Panc1 (cell line): ENCODE measurements at regions not wholly inside any gene's neighbourhood (a gene's known extent, or its start where the extent isn't known, plus 50 kb on each side); places are given as distances from the start of the nearest gene placed in this dataset.

Experiments
- ATAC-seq: fragments of 200-7000 bp; cut with Tn5 transposase; 2 replicates; pipeline ENCODE4 v1.9.1; 2020; ENCODE audit warnings: mild to moderate bottlenecking, moderate library complexity
- BruUV-seq: library from RNA; stranded (reverse); fragments of 400-500 nt; replicated peaks from 2 replicates; lab custom pipeline; 2021; lab: Mats Ljungman, UMichigan
- CTCF ChIA-PET: fragments of 300-600 bp; sonication (Branson Sonifier 250); formaldehyde crosslinking; loops from one replicate; lab custom pipeline; 2022; ENCODE audit warnings: antibody characterized with exemption; lab: Charles Lee
- POLR2A ChIA-PET: fragments of 300-600 bp; sonication (Branson Sonifier 250); formaldehyde crosslinking; loops from one replicate; lab custom pipeline; 2022; ENCODE audit warnings: antibody characterized with exemption; lab: Charles Lee
- DNase-seq: peaks from one replicate; pipeline ENCODE4 v3.0.0-alpha.2; 2010; ENCODE audit warnings: low read depth, low spot score
- H3K27ac ChIP-seq: 2 replicates; pipeline ENCODE4 v1.5.1; 2011; ENCODE audit warnings: mild to moderate bottlenecking, low read length, inconsistent platforms
- H3K27me3 ChIP-seq: fragments of 200-500 bp; sonication (Bioruptor generic); 2 replicates; pipeline ENCODE4 v1.6.0; 2014; ENCODE audit warnings: low read length, inconsistent platforms; ENCODE audit not compliant: control insufficient read depth, insufficient read depth
- H3K36me3 ChIP-seq: fragments of 200-500 bp; sonication (Bioruptor generic); 2 replicates; pipeline ENCODE4 v1.5.1; 2014; ENCODE audit warnings: inconsistent platforms, mild to moderate bottlenecking, low read length, moderate library complexity; ENCODE audit not compliant: control insufficient read depth, insufficient read depth
- H3K4me1 ChIP-seq: 2 replicates; pipeline ENCODE4 v1.5.1; 2011; ENCODE audit warnings: inconsistent platforms, mild to moderate bottlenecking, low read length, moderate library complexity; ENCODE audit not compliant: control insufficient read depth, insufficient read depth
- H3K4me3 ChIP-seq, 2 experiments: 2 replicates each; pipeline ENCODE4 v1.5.1; 2011 to 2012; ENCODE audit warnings: low read depth in 2 of 2, low read length in 2 of 2, mild to moderate bottlenecking in 2 of 2, inconsistent platforms in 1 of 2, moderate library complexity in 1 of 2
- H3K9me3 ChIP-seq: fragments of 200-500 bp; sonication (Bioruptor generic); 2 replicates; pipeline ENCODE4 v1.5.1; 2014; ENCODE audit warnings: low read depth, mild to moderate bottlenecking, inconsistent platforms, low read length, moderate library complexity; ENCODE audit not compliant: control insufficient read depth, insufficient read depth
- CTCF ChIP-seq: fragments of 450-650 bp; IDR thresholded peaks from 2 replicates; pipeline ENCODE4 v1.5.1; 2017; ENCODE audit warnings: mild to moderate bottlenecking
- POLR2AphosphoS5 ChIP-seq: IDR thresholded peaks from 2 replicates; pipeline ENCODE4 v1.6.1; 2012; ENCODE audit warnings: mild to moderate bottlenecking, low read depth, low read length, moderate library complexity
- REST ChIP-seq, 2 experiments: IDR thresholded peaks; 2 replicates each; pipeline ENCODE4 v1.6.1; 2011 to 2012; ENCODE audit warnings: low read depth in 2 of 2, control low read depth in 1 of 2, low read length in 1 of 2, mild to moderate bottlenecking in 1 of 2, moderate library complexity in 1 of 2; ENCODE audit not compliant: insufficient read depth in 1 of 2
- SIN3A ChIP-seq: IDR thresholded peaks from 2 replicates; pipeline ENCODE4 v1.6.1; 2012; ENCODE audit warnings: low read depth, mild to moderate bottlenecking, low read length, moderate library complexity, borderline replicate concordance; ENCODE audit not compliant: insufficient read depth
- TCF7L2 ChIP-seq: IDR thresholded peaks from 2 replicates; pipeline ENCODE4 v1.6.1; 2011; ENCODE audit warnings: mild to moderate bottlenecking, low read depth, low read length, inconsistent platforms
- in situ Hi-C: cut with HindIII; loops from 2 replicates; pipeline ENCODE4 v1.10.0; 2016; ENCODE audit warnings: low sequenced_read_pairs, low pct_unique_long_range_greater_than_20kb
- intact Hi-C: fragments of 100-400 bp; cut with micrococcal nuclease; formaldehyde crosslinking; loops from one replicate; pipeline ENCODE4 v1.10.0; 2022; ENCODE audit not compliant: unreplicated experiment

- Histone ChIP-seq H3K4me3 (no peak overlapping the region), H3K9me3 (no peaks in the 10 kb centered on the region), H3K27me3 (no peaks in the 10 kb centered on the region), H3K36me3 (no peaks in the 10 kb centered on the region), H3K4me1 (no peaks in the 10 kb centered on the region), H3K27ac (no peak overlapping the region)
- no peak for TF ChIP-seq POLR2AphosphoS5
- TF ChIP-seq TCF7L2, result no peak
- BruUV-seq, result no TSS peak
- ATAC-seq, result no peak
- intact Hi-C loops (no loop called here), in situ Hi-C loops (no loop called here)
- no peak for DNase-seq
- ChIA-PET CTCF (no interaction called here), POLR2A (no interaction called here)
These were observed 541.1 kb upstream of the SPRY2 start for GRCh38 chr13:80881942-80882445.

DNA sequence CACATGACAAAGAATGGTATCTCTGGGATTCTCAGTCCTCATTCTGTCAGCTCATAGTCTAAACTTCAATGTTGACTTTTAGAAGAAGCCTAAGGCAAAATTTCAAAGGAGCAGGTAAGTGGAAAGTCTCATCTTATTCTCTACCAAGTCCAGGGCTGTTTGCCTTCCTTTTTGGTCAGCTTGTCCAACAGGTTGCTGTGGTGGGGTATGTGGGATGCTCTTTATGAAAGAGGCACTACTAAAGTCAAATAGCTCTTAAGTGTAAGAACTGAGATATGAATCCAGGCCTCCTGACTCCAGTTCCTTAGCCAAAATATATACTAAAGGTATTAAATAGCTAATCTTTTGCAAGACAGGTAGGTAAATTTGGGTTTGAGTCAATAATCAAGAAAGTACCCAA is 540.6 kb upstream of the SPRY2 start:
- CTCF ChIA-PET, result no interaction called here
- DNase-seq (no peak), ATAC-seq (no peak)
- no peaks in the 10 kb centered on the region for H3K27me3 ChIP-seq
- in situ Hi-C loops, result no loop called here
- H3K4me3 ChIP-seq, result no peak overlapping the region
- no peaks in the 10 kb centered on the region for H3K9me3 ChIP-seq
- H3K36me3 ChIP-seq, result no peaks in the 10 kb centered on the region
- TF ChIP-seq REST (IDR thresholded peaks at IDR 0.05; ENCODE audit: insufficient read depth in 1 of 2, low read depth in 2 of 2, low read length in 1 of 2) (no peak), TCF7L2 (no peak), CTCF (no peak), POLR2AphosphoS5 (no peak), SIN3A (no peak)
- H3K4me1 ChIP-seq, result no peaks in the 10 kb centered on the region
- H3K27ac ChIP-seq, result no peak overlapping the region
- BruUV-seq, result no TSS peak
- POLR2A ChIA-PET, result no interaction called here
- intact Hi-C loops, result no loop called here

DNA sequence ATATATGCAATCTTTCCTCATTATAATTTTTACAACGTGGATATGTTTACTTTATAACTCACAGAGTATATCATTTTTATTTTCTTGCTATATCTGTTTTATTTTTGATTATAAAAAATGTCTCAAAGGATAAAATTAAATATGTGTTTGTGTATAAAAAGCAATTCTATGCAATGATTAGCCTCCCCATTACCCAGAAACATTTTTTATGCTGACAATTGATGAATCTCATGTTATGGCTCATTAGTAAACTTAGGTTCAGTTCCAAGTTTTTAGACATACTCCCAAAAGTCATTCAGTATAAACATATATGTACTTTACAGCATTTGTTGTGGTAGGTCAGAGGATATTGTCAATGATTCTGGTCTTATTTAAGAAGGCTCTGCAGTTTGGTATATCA is 540.1 kb upstream of the SPRY2 start:
- POLR2A ChIA-PET, result no interaction called here
- DNase-seq (no peak), ATAC-seq (no peak)
- H3K27ac ChIP-seq, result no peak overlapping the region
- BruUV-seq, result no TSS peak
- in situ Hi-C loops (no loop called here), intact Hi-C loops (no loop called here)
- H3K9me3 ChIP-seq, result no peaks in the 10 kb centered on the region
- TF ChIP-seq REST (IDR thresholded peaks at IDR 0.05; ENCODE audit: insufficient read depth in 1 of 2, low read depth in 2 of 2, low read length in 1 of 2), result no peak
- TF ChIP-seq SIN3A, result no peak
- TF ChIP-seq POLR2AphosphoS5, result no peak
- TF ChIP-seq TCF7L2, result no peak
- no peak for TF ChIP-seq CTCF
- no peaks in the 10 kb centered on the region for H3K27me3 ChIP-seq
- no peak overlapping the region for H3K4me3 ChIP-seq
- CTCF ChIA-PET, result no interaction called here
- no peaks in the 10 kb centered on the region for H3K4me1 ChIP-seq
- H3K36me3 ChIP-seq, result no peaks in the 10 kb centered on the region
